Gastroesophageal sphincter (tissue), 4 donors: ENCODE measurements at regions not wholly inside any gene's neighbourhood (a gene's known extent, or its start where the extent isn't known, plus 50 kb on each side); places are given as distances from the start of the nearest gene placed in this dataset.

Experiments used
- ATAC-seq: fragments of 150-250 bp; one replicate; pipeline ENCODE4 v1.9.1; 2016; ENCODE audit warnings: mild to moderate bottlenecking, moderate library complexity
- H3K27ac ChIP-seq, 4 donors: fragments of 200-600 bp; sonication (generic) in 3 of 4; 1 replicate in 3 of 4; 2 replicates in 1 of 4; pipeline ENCODE4 v1.5.1; 2016 to 2019
- H3K27me3 ChIP-seq: fragments of 200-600 bp; sonication (generic); one replicate; pipeline ENCODE4 v1.5.1; 2019
- H3K36me3 ChIP-seq, 2 donors: fragments of 200-600 bp; sonication (generic); one replicate each; pipeline ENCODE4 v1.5.1; 2019; ENCODE audit warnings: control low read depth in 1 of 2
- H3K4me1 ChIP-seq, 3 donors: fragments of 200-600 bp; sonication (generic); 1 replicate in 2 of 3; 2 replicates in 1 of 3; pipeline ENCODE4 v1.5.1; 2016 to 2019; ENCODE audit warnings: control low read depth in 2 of 3
- H3K4me3 ChIP-seq, 2 donors: fragments of 200-600 bp; sonication (generic); one replicate each; pipeline ENCODE4 v1.5.1; 2019; ENCODE audit warnings: mild to moderate bottlenecking in 1 of 2, moderate library complexity in 1 of 2
- H3K9me3 ChIP-seq, 3 donors: fragments of 200-600 bp; sonication (generic); one replicate each; pipeline ENCODE4 v1.5.1; 2017 to 2019; ENCODE audit warnings: control low read depth in 2 of 3
- CTCF ChIP-seq, 4 experiments: fragments of 200-600 bp in 2 of 4; fragments of 450-650 bp in 2 of 4; sonication (generic) in 1 of 4; IDR thresholded peaks; one replicate each; pipeline ENCODE4 v1.5.1; 2017 to 2019; ENCODE audit warnings: antibody characterized with exemption in 4 of 4, mild to moderate bottlenecking in 2 of 4, moderate library complexity in 2 of 4
- EP300 ChIP-seq: sonication (generic); formaldehyde crosslinking; IDR thresholded peaks from one replicate; pipeline ENCODE4 v1.6.1; 2017; ENCODE audit warnings: antibody characterized with exemption, mild to moderate bottlenecking
- POLR2A ChIP-seq, 2 donors: fragments of 450-650 bp; IDR thresholded peaks; one replicate each; pipeline ENCODE4 v1.6.1; 2017; ENCODE audit warnings: antibody characterized with exemption in 2 of 2, mild to moderate bottlenecking in 2 of 2, moderate library complexity in 1 of 2
- POLR2AphosphoS5 ChIP-seq: sonication (generic); formaldehyde crosslinking; IDR thresholded peaks from one replicate; pipeline ENCODE4 v1.6.1; 2017; ENCODE audit warnings: antibody characterized with exemption
- WGBS, 2 donors: methylation state at CpG; one replicate each; pipeline ENCODE4 v1.1.5; 2018; ENCODE audit warnings: low coverage in 1 of 2; 5-methylcytosine and 5-hydroxymethylcytosine counted together

DNA sequence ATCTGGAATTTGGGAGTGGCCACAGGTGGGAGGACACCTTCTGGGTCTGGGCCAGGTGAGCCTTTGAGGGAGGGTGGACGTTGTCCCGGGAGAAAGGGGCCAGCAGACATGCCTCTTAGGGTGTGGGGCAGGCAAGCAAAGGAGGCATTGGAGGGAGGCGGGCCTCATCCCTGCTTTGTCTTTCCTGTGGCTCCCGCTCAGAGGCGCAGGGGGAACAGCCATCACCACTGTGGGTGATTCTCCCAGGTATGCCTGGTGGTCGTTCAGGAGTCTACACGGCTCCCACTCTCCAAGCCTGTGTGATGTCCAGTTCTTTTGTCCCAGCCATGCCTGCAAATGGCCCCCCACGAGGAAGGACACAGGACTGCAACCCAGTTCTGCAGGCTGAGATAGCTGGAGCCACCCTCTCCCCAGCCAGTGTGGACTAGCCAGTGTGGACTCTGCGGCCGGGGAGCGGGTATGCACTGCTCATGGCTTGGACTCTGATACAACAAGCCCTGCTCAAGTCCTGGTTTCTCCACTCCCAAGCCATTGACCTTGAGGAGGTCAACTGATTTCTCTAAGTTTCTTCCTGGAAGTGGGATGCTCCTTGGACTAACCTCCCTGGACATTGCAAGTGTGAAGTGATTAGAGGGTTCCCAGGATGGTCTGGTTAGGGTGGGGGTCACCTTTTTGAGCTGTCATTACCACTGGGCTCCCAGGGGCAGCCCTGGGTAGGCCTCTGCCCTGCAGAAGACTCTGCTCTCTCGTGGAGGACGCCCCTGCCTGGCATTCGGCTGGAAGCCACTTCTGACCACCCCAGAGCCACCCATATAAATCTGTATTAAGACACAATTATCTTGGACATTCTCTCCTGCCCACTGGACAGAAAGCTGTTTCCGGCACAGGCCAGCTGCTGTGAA, 1151.2 kb downstream of the BRD1 start:
- Histone ChIP-seq H3K36me3 (no peaks in the 10 kb centered on the region), H3K9me3 (peaks cover 0 to 22% (median 0%) of the 10 kb centered on the region in 3 donors), H3K4me3 (no peak overlapping the region), H3K27ac (no peak overlapping the region), H3K4me1 (no peaks in the 10 kb centered on the region), H3K27me3 (no peaks in the 10 kb centered on the region)
- ATAC-seq, result no peak
- TF ChIP-seq POLR2AphosphoS5, result no peak
- no peak for TF ChIP-seq POLR2A (IDR thresholded peaks at IDR 0.05)
- no peak for TF ChIP-seq CTCF (IDR thresholded peaks at IDR 0.05)
- no peak for TF ChIP-seq EP300
- 79 to 80% methylated on average over 1 to 4 of the region's 15 CpGs for WGBS, 2 donors

- peaks cover 4% of the 10 kb centered on the region for H3K27me3 ChIP-seq
- H3K9me3 ChIP-seq, result peaks cover 0 to 30% (median 0%) of the 10 kb centered on the region in 3 donors
- no peak overlapping the region for H3K4me3 ChIP-seq
- H3K27ac ChIP-seq, result no peak overlapping the region
- H3K4me1 ChIP-seq, result no peaks in the 10 kb centered on the region
- no peaks in the 10 kb centered on the region for H3K36me3 ChIP-seq
- no peak for TF ChIP-seq POLR2A (IDR thresholded peaks at IDR 0.05)
- TF ChIP-seq EP300, result no peak
- TF ChIP-seq CTCF (IDR thresholded peaks at IDR 0.05), result no peak
- TF ChIP-seq POLR2AphosphoS5, result no peak
- no CpG with 5 or more reads among the region's 4 CpGs for WGBS, 2 donors
- no peak for ATAC-seq
Observed at GRCh38 chr22:48675830-48676145, 1151.9 kb downstream of the BRD1 start.

GRCh38 chr22:48675141-48675829, 1152.4 kb downstream of the BRD1 start:
- H3K27me3 ChIP-seq, result peaks cover 9% of the 10 kb centered on the region
- H3K4me3 ChIP-seq, result no peak overlapping the region
- peaks cover 0 to 35% (median 0%) of the 10 kb centered on the region in 3 donors for H3K9me3 ChIP-seq
- ATAC-seq, result no peak
- no peak overlapping the region for H3K27ac ChIP-seq
- H3K4me1 ChIP-seq, result no peaks in the 10 kb centered on the region
- 88 to 91% methylated on average over 4 of the region's 15 CpGs for WGBS, 2 donors
- TF ChIP-seq EP300, result no peak
- no peak for TF ChIP-seq CTCF (IDR thresholded peaks at IDR 0.05)
- no peak for TF ChIP-seq POLR2A (IDR thresholded peaks at IDR 0.05)
- TF ChIP-seq POLR2AphosphoS5, result no peak
- H3K36me3 ChIP-seq, result no peaks in the 10 kb centered on the region

DNA sequence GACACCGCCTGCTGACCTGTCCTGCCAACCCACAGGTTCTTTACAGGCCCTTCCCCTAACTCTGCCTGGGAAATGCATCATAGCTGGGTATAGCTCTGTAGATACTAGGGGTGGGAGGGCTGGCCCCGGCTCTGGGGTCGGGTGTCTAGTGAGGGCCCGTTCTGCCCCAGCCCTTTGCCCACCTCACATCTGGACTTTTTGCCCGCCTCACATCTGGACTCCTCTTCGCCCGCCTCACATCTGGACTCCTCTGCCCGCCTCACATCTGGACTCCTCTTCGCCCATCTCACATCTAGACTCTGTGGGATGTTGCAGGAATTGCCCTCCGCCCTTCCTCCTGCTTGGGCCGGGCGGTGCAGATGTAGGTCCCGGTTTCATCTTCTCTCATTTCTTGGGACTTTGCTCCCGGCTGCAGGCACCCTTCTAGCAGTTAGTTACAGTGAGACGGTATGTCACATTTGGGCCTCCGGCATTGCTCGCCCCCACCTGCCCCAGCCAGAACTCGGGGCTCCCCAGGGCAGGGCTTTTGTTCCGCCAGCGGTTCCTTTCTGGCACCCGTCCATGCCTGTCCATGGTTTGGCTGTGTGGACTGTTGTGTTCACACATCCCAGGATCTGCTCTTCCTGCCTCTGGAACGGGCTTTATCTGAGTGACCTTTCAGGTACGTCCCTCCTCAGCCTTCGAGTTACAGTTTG, 1153.7 kb downstream of the BRD1 start:
- Histone ChIP-seq H3K9me3 (peaks cover 0 to 36% (median 0%) of the 10 kb centered on the region in 3 donors), H3K4me3 (no peak overlapping the region), H3K27ac (no peak overlapping the region), H3K27me3 (peaks cover 22% of the 10 kb centered on the region), H3K4me1 (no peaks in the 10 kb centered on the region), H3K36me3 (no peaks in the 10 kb centered on the region)
- no peak for ATAC-seq
- TF ChIP-seq POLR2AphosphoS5 (no peak), POLR2A (IDR thresholded peaks at IDR 0.05) (no peak), CTCF (IDR thresholded peaks at IDR 0.05) (no peak), EP300 (no peak)
- WGBS, 2 donors, result 92 to 100% methylated on average over 2 to 10 of the region's 24 CpGs
